HEK293 (cell line): ENCODE measurements at regions not wholly inside any gene's neighbourhood (a gene's known extent, or its start where the extent isn't known, plus 50 kb on each side); places are given as distances from the start of the nearest gene placed in this dataset.

Experiments
- MEIS1 ChIP-seq: sonication (generic); formaldehyde crosslinking; IDR thresholded peaks from 2 replicates; pipeline ENCODE4 v1.8.1; 2022; ENCODE audit warnings: missing genetic modification reagents, mild to moderate bottlenecking, borderline replicate concordance
- YY1 ChIP-seq: fragments of 450-650 bp; formaldehyde crosslinking; IDR thresholded peaks from 2 replicates; pipeline ENCODE4 v1.5.1; 2018; ENCODE audit warnings: missing biosample characterization, missing genetic modification characterization
- ZNF146 ChIP-seq: fragments of 450-650 bp; formaldehyde crosslinking; IDR thresholded peaks from 2 replicates; pipeline ENCODE4 v1.5.1; 2016; ENCODE audit warnings: missing biosample characterization, missing genetic modification characterization
- ZNF274 ChIP-seq, 2 experiments: fragments of 200-500 bp in 1 of 2; fragments of 450-650 bp in 1 of 2; sonication (Bioruptor generic) in 1 of 2; formaldehyde crosslinking in 1 of 2; IDR thresholded peaks; 2 replicates each; pipeline versions ENCODE4 v1.5.1 to v1.6.1; 2014 to 2016; ENCODE audit warnings: borderline replicate concordance in 1 of 2, inconsistent platforms in 1 of 2, low read length in 1 of 2, missing biosample characterization in 1 of 2, missing genetic modification characterization in 1 of 2
- ZNF626 ChIP-seq: fragments of 450-650 bp; sonication (Bioruptor Pico); formaldehyde crosslinking; IDR thresholded peaks from 2 replicates; pipeline ENCODE4 v1.5.1; 2018; ENCODE audit warnings: missing biosample characterization, missing genetic modification characterization, inconsistent platforms
- ZNF677 ChIP-seq: fragments of 450-650 bp; IDR thresholded peaks from 2 replicates; pipeline ENCODE4 v1.5.0; 2018; ENCODE audit warnings: missing biosample characterization, mild to moderate bottlenecking, missing genetic modification characterization, moderate library complexity
- ZSCAN30 ChIP-seq: fragments of 450-650 bp; IDR thresholded peaks from 2 replicates; pipeline ENCODE4 v1.5.1; 2018; ENCODE audit warnings: missing biosample characterization, mild to moderate bottlenecking, missing genetic modification characterization, moderate library complexity
- TF ChIP-seq, protein P1 (sequence below): fragments of 450-650 bp; formaldehyde crosslinking; IDR thresholded peaks from 2 replicates; pipeline ENCODE4 v1.5.1; 2016; ENCODE audit warnings: missing biosample characterization, missing genetic modification characterization
- TF ChIP-seq, protein P2 (sequence below): fragments of 450-650 bp; formaldehyde crosslinking; IDR thresholded peaks from 2 replicates; pipeline ENCODE4 v1.5.1; 2016; ENCODE audit warnings: missing biosample characterization, missing genetic modification characterization
- TF ChIP-seq, protein P3 (sequence below): fragments of 450-650 bp; formaldehyde crosslinking; IDR thresholded peaks from 2 replicates; pipeline ENCODE4 v1.5.1; 2016; ENCODE audit warnings: missing biosample characterization, missing genetic modification characterization
- TF ChIP-seq, protein P4 (sequence below): fragments of 450-650 bp; formaldehyde crosslinking; IDR thresholded peaks from 2 replicates; pipeline ENCODE4 v1.5.1; 2016; ENCODE audit warnings: missing biosample characterization, missing genetic modification characterization
- TF ChIP-seq, protein P5 (sequence below): fragments of 450-650 bp; formaldehyde crosslinking; IDR thresholded peaks from 2 replicates; pipeline ENCODE4 v1.5.1; 2016; ENCODE audit warnings: missing biosample characterization, missing genetic modification characterization, borderline replicate concordance
- TF ChIP-seq, protein P6 (sequence below): fragments of 450-650 bp; formaldehyde crosslinking; IDR thresholded peaks from 2 replicates; pipeline ENCODE4 v1.5.1; 2016; ENCODE audit warnings: missing biosample characterization, missing genetic modification characterization, borderline replicate concordance

DNA sequence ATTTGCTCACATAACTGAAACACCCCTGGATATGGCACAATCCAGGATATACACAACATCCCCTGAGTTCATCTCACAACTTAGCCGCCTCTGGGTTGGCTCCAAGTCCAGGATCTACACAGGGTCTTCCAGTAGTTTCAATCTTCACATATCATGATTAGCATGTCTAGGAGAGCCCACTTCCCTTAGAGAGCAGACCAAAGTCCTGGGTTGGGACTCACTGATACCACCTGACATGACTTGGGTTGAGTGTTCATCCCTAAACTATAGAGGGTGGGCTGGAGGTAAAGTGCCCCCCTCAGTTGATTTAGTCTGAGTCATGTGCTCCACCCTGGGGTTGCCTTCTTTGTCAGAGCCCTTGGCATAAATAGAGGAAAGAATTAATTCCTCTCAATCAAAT, 493.6 kb upstream of the PPP2R3A start:
- TF ChIP-seq ZSCAN30 (tag by site-specific recombination), result no peak
- TF ChIP-seq, protein P1, sequence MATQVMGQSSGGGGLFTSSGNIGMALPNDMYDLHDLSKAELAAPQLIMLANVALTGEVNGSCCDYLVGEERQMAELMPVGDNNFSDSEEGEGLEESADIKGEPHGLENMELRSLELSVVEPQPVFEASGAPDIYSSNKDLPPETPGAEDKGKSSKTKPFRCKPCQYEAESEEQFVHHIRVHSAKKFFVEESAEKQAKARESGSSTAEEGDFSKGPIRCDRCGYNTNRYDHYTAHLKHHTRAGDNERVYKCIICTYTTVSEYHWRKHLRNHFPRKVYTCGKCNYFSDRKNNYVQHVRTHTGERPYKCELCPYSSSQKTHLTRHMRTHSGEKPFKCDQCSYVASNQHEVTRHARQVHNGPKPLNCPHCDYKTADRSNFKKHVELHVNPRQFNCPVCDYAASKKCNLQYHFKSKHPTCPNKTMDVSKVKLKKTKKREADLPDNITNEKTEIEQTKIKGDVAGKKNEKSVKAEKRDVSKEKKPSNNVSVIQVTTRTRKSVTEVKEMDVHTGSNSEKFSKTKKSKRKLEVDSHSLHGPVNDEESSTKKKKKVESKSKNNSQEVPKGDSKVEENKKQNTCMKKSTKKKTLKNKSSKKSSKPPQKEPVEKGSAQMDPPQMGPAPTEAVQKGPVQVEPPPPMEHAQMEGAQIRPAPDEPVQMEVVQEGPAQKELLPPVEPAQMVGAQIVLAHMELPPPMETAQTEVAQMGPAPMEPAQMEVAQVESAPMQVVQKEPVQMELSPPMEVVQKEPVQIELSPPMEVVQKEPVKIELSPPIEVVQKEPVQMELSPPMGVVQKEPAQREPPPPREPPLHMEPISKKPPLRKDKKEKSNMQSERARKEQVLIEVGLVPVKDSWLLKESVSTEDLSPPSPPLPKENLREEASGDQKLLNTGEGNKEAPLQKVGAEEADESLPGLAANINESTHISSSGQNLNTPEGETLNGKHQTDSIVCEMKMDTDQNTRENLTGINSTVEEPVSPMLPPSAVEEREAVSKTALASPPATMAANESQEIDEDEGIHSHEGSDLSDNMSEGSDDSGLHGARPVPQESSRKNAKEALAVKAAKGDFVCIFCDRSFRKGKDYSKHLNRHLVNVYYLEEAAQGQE (tag by site-specific recombination), result no peak
- TF ChIP-seq, protein P2, sequence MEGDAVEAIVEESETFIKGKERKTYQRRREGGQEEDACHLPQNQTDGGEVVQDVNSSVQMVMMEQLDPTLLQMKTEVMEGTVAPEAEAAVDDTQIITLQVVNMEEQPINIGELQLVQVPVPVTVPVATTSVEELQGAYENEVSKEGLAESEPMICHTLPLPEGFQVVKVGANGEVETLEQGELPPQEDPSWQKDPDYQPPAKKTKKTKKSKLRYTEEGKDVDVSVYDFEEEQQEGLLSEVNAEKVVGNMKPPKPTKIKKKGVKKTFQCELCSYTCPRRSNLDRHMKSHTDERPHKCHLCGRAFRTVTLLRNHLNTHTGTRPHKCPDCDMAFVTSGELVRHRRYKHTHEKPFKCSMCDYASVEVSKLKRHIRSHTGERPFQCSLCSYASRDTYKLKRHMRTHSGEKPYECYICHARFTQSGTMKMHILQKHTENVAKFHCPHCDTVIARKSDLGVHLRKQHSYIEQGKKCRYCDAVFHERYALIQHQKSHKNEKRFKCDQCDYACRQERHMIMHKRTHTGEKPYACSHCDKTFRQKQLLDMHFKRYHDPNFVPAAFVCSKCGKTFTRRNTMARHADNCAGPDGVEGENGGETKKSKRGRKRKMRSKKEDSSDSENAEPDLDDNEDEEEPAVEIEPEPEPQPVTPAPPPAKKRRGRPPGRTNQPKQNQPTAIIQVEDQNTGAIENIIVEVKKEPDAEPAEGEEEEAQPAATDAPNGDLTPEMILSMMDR, result no peak
- TF ChIP-seq ZNF146 (tag by site-specific recombination), result no peak
- TF ChIP-seq YY1, result no peak
- no peak for TF ChIP-seq ZNF626 (tag by site-specific recombination)
- TF ChIP-seq, protein P3, sequence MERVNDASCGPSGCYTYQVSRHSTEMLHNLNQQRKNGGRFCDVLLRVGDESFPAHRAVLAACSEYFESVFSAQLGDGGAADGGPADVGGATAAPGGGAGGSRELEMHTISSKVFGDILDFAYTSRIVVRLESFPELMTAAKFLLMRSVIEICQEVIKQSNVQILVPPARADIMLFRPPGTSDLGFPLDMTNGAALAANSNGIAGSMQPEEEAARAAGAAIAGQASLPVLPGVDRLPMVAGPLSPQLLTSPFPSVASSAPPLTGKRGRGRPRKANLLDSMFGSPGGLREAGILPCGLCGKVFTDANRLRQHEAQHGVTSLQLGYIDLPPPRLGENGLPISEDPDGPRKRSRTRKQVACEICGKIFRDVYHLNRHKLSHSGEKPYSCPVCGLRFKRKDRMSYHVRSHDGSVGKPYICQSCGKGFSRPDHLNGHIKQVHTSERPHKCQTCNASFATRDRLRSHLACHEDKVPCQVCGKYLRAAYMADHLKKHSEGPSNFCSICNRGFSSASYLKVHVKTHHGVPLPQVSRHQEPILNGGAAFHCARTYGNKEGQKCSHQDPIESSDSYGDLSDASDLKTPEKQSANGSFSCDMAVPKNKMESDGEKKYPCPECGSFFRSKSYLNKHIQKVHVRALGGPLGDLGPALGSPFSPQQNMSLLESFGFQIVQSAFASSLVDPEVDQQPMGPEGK, result no peak
- TF ChIP-seq, protein P4, sequence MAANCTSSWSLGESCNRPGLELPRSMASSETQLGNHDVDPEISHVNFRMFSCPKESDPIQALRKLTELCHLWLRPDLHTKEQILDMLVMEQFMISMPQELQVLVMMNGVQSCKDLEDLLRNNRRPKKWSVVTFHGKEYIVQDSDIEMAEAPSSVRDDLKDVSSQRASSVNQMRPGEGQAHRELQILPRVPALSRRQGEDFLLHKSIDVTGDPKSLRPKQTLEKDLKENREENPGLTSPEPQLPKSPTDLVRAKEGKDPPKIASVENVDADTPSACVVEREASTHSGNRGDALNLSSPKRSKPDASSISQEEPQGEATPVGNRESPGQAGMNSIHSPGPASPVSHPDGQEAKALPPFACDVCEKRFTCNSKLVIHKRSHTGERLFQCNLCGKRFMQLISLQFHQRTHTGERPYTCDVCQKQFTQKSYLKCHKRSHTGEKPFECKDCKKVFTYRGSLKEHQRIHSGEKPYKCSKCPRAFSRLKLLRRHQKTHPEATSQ, result no peak
- TF ChIP-seq ZNF274 (IDR thresholded peaks at IDR 0.05; ENCODE audit: low read length), result no peak
- no peak for TF ChIP-seq ZNF274 (tag by site-specific recombination; IDR thresholded peaks at IDR 0.05; ENCODE audit: borderline replicate concordance)
- TF ChIP-seq MEIS1, result no peak
- TF ChIP-seq, protein P5, sequence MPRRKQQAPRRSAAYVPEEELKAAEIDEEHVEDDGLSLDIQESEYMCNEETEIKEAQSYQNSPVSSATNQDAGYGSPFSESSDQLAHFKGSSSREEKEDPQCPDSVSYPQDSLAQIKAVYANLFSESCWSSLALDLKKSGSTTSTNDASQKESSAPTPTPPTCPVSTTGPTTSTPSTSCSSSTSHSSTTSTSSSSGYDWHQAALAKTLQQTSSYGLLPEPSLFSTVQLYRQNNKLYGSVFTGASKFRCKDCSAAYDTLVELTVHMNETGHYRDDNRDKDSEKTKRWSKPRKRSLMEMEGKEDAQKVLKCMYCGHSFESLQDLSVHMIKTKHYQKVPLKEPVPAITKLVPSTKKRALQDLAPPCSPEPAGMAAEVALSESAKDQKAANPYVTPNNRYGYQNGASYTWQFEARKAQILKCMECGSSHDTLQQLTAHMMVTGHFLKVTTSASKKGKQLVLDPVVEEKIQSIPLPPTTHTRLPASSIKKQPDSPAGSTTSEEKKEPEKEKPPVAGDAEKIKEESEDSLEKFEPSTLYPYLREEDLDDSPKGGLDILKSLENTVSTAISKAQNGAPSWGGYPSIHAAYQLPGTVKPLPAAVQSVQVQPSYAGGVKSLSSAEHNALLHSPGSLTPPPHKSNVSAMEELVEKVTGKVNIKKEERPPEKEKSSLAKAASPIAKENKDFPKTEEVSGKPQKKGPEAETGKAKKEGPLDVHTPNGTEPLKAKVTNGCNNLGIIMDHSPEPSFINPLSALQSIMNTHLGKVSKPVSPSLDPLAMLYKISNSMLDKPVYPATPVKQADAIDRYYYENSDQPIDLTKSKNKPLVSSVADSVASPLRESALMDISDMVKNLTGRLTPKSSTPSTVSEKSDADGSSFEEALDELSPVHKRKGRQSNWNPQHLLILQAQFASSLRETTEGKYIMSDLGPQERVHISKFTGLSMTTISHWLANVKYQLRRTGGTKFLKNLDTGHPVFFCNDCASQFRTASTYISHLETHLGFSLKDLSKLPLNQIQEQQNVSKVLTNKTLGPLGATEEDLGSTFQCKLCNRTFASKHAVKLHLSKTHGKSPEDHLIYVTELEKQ (tag by site-specific recombination), result no peak
- no peak for TF ChIP-seq ZNF677 (tag by site-specific recombination)
- TF ChIP-seq, protein P6, sequence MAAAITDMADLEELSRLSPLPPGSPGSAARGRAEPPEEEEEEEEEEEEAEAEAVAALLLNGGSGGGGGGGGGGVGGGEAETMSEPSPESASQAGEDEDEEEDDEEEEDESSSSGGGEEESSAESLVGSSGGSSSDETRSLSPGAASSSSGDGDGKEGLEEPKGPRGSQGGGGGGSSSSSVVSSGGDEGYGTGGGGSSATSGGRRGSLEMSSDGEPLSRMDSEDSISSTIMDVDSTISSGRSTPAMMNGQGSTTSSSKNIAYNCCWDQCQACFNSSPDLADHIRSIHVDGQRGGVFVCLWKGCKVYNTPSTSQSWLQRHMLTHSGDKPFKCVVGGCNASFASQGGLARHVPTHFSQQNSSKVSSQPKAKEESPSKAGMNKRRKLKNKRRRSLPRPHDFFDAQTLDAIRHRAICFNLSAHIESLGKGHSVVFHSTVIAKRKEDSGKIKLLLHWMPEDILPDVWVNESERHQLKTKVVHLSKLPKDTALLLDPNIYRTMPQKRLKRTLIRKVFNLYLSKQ (tag by site-specific recombination), result no peak
